ENCODE measurements at regions not wholly inside any gene's neighbourhood (a gene's known extent, or its start where the extent isn't known, plus 50 kb on each side); places are given as distances from the start of the nearest gene placed in this dataset.

DNA sequence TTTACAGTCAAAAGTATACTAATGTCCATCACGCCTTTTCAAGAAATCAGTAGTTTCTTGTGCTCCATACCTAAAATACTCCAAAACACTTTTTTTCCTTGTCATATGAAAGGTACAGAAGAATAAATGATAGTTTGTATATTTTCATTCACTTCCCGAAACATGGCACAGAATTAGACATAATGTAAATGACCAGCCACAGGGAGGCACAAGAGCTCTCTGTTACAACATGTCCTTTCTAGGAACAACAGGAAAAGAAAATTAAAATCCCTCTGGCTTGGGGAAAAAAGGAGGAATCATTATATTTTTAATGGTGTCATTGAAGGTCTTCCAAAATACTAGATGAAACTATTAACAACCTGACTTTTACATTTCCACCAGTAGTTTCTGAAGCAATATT is 331.2 kb downstream of the ACTR3B start:
- no peaks in the 10 kb centered on the region for H3K4me1 Mint-ChIP-seq (ENCODE audit: unreplicated experiment)
- H3K27me3 Mint-ChIP-seq (ENCODE audit: unreplicated experiment) = no peaks in the 10 kb centered on the region

GRCh38 chr7:153091477-153091876 is 331.9 kb downstream of the ACTR3B start:
- H3K4me1 Mint-ChIP-seq (ENCODE audit: unreplicated experiment) = no peaks in the 10 kb centered on the region
- H3K4me3 Mint-ChIP-seq (ENCODE audit: unreplicated experiment) = no peak overlapping the region
- H3K9me3 Mint-ChIP-seq (ENCODE audit: unreplicated experiment) = peaks cover 44% of the 10 kb centered on the region
- no peak overlapping the region for H3K27ac Mint-ChIP-seq (ENCODE audit: unreplicated experiment)
- no peaks in the 10 kb centered on the region for H3K27me3 Mint-ChIP-seq (ENCODE audit: unreplicated experiment)
- no peaks in the 10 kb centered on the region for H3K36me3 Mint-ChIP-seq (ENCODE audit: unreplicated experiment)
- TF ChIP-seq, protein P1, sequence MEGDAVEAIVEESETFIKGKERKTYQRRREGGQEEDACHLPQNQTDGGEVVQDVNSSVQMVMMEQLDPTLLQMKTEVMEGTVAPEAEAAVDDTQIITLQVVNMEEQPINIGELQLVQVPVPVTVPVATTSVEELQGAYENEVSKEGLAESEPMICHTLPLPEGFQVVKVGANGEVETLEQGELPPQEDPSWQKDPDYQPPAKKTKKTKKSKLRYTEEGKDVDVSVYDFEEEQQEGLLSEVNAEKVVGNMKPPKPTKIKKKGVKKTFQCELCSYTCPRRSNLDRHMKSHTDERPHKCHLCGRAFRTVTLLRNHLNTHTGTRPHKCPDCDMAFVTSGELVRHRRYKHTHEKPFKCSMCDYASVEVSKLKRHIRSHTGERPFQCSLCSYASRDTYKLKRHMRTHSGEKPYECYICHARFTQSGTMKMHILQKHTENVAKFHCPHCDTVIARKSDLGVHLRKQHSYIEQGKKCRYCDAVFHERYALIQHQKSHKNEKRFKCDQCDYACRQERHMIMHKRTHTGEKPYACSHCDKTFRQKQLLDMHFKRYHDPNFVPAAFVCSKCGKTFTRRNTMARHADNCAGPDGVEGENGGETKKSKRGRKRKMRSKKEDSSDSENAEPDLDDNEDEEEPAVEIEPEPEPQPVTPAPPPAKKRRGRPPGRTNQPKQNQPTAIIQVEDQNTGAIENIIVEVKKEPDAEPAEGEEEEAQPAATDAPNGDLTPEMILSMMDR (IDR thresholded peaks at IDR 0.05) = no peak
- no peak for DNase-seq (ENCODE audit: extremely low spot score, unreplicated experiment)

More for the DNA sequence above, 331.2 kb downstream of the ACTR3B start:
- Mint-ChIP-seq H3K36me3 (ENCODE audit: unreplicated experiment) (peaks cover 2% of the 10 kb centered on the region), H3K9me3 (ENCODE audit: unreplicated experiment) (peaks cover 43% of the 10 kb centered on the region), H3K27ac (ENCODE audit: unreplicated experiment) (no peak overlapping the region), H3K4me3 (ENCODE audit: unreplicated experiment) (no peak overlapping the region)
- no peak for DNase-seq (ENCODE audit: extremely low spot score, unreplicated experiment)
- TF ChIP-seq, protein P1 (IDR thresholded peaks at IDR 0.05) = no peak

- Mint-ChIP-seq H3K4me1 (ENCODE audit: unreplicated experiment) (no peaks in the 10 kb centered on the region), H3K9me3 (ENCODE audit: unreplicated experiment) (peaks cover 56% of the 10 kb centered on the region), H3K27ac (ENCODE audit: unreplicated experiment) (no peak overlapping the region), H3K4me3 (ENCODE audit: unreplicated experiment) (no peak overlapping the region), H3K36me3 (ENCODE audit: unreplicated experiment) (no peaks in the 10 kb centered on the region), H3K27me3 (ENCODE audit: unreplicated experiment) (no peaks in the 10 kb centered on the region)
- TF ChIP-seq, protein P1 (IDR thresholded peaks at IDR 0.05) = no peak
- DNase-seq (ENCODE audit: extremely low spot score, unreplicated experiment) = no peak
Measured at GRCh38 chr7:153097511-153098201, 338.1 kb downstream of the ACTR3B start.

DNA sequence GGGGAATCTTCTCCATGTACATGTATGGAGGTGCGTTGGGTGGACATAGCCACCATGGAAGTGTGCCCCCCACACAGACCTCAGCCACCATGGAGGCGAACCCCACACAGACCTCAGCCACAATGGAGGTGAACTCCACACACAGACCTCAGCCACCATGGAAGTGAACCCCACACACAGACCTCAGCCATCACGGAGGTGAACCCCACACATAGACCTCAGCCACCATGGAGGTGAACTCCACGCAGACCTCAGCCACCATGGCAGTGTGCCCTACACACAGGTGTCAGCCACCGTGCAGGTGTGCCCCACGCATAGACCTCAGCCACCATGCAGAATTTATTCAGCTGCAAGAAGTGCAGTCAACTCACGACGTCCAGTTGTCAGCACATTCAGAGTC is 339.7 kb downstream of the ACTR3B start:
- Mint-ChIP-seq H3K9me3 (ENCODE audit: unreplicated experiment) (peaks cover 64% of the 10 kb centered on the region), H3K4me1 (ENCODE audit: unreplicated experiment) (no peaks in the 10 kb centered on the region), H3K27me3 (ENCODE audit: unreplicated experiment) (no peaks in the 10 kb centered on the region), H3K27ac (ENCODE audit: unreplicated experiment) (no peak overlapping the region), H3K36me3 (ENCODE audit: unreplicated experiment) (no peaks in the 10 kb centered on the region), H3K4me3 (ENCODE audit: unreplicated experiment) (no peak overlapping the region)
- TF ChIP-seq, protein P1 (IDR thresholded peaks at IDR 0.05) = no peak
- DNase-seq (ENCODE audit: extremely low spot score, unreplicated experiment) = no peak

GRCh38 chr7:153100691-153101237 is 341.2 kb downstream of the ACTR3B start:
- no peaks in the 10 kb centered on the region for H3K27me3 Mint-ChIP-seq (ENCODE audit: unreplicated experiment)
- DNase-seq (ENCODE audit: extremely low spot score, unreplicated experiment) = no peak
- H3K27ac Mint-ChIP-seq (ENCODE audit: unreplicated experiment) = no peak overlapping the region
- H3K4me3 Mint-ChIP-seq (ENCODE audit: unreplicated experiment) = no peak overlapping the region
- H3K4me1 Mint-ChIP-seq (ENCODE audit: unreplicated experiment) = no peaks in the 10 kb centered on the region
- H3K9me3 Mint-ChIP-seq (ENCODE audit: unreplicated experiment) = peaks cover 64% of the 10 kb centered on the region
- no peaks in the 10 kb centered on the region for H3K36me3 Mint-ChIP-seq (ENCODE audit: unreplicated experiment)
- TF ChIP-seq, protein P1 (IDR thresholded peaks at IDR 0.05) = no peak

Measured in osteocyte (in vitro differentiated cells).